ENCODE measurements at regions not wholly inside any gene's neighbourhood (a gene's known extent, or its start where the extent isn't known, plus 50 kb on each side); places are given as distances from the start of the nearest gene placed in this dataset.

GRCh38 chr12:98409548-98409947, 105.8 kb upstream of the TMPO start:
- Mint-ChIP-seq H3K36me3 (ENCODE audit: insufficient read depth, unreplicated experiment) (no peaks in the 10 kb centered on the region), H3K9me3 (ENCODE audit: low read depth, unreplicated experiment) (peaks cover 5% of the 10 kb centered on the region), H3K27me3 (ENCODE audit: unreplicated experiment) (no peaks in the 10 kb centered on the region), H3K4me1 (ENCODE audit: low read depth, unreplicated experiment) (peaks cover 8% of the 10 kb centered on the region), H3K4me3 (ENCODE audit: low read depth, unreplicated experiment) (no peak overlapping the region), H3K27ac (ENCODE audit: unreplicated experiment) (no peak overlapping the region)
- intact Hi-C loops (cut with micrococcal nuclease; ENCODE audit: unreplicated experiment): no loop called here
- no peak for TF ChIP-seq CTCF (IDR thresholded peaks at IDR 0.05; ENCODE audit: unreplicated experiment)
- CTCF ChIA-PET: no interaction called here
- BruUV-seq (replicated peaks): no TSS peak
- no peak for DNase-seq

GRCh38 chr12:98410356-98410755, 105.0 kb upstream of the TMPO start:
- DNase-seq: no peak
- Mint-ChIP-seq H3K9me3 (ENCODE audit: low read depth, unreplicated experiment) (peaks cover 5% of the 10 kb centered on the region), H3K27me3 (ENCODE audit: unreplicated experiment) (no peaks in the 10 kb centered on the region), H3K27ac (ENCODE audit: unreplicated experiment) (no peak overlapping the region), H3K4me1 (ENCODE audit: low read depth, unreplicated experiment) (peaks cover 8% of the 10 kb centered on the region), H3K4me3 (ENCODE audit: low read depth, unreplicated experiment) (no peak overlapping the region), H3K36me3 (ENCODE audit: insufficient read depth, unreplicated experiment) (no peaks in the 10 kb centered on the region)
- CTCF ChIA-PET: no interaction called here
- intact Hi-C loops (cut with micrococcal nuclease; ENCODE audit: unreplicated experiment): no loop called here
- BruUV-seq (replicated peaks): no TSS peak
- TF ChIP-seq CTCF (IDR thresholded peaks at IDR 0.05; ENCODE audit: unreplicated experiment): no peak

DNA sequence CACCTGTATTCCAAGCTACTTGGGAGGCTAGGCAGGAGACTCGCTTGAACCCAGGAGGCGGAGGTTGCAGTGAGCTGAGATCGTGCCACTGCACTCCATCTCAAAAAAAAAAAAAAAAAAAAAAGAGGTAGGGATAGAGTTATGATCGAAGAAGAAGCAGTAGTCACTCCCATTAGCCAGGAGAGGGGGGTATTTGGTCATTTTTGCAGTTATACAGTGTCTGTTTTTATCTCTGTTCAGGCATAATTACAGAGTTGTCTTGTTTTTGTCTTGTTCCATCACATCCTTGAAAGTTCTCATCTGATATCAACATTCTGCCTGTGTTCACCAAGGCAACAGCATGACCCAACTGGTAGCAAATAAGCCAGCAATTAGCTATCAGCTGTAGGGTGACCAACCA, 98.5 kb upstream of the TMPO start:
- no peaks in the 10 kb centered on the region for H3K9me3 Mint-ChIP-seq (ENCODE audit: low read depth, unreplicated experiment)
- BruUV-seq (replicated peaks): no TSS peak
- CTCF ChIA-PET: interaction anchor here (0.6 to 3.4 kb wide), 5 partner anchors 43 to 229 kb away, joined by 3 to 17 read pairs (median 3); no protein-coding TSS in a partner anchor
- peak; percentile 34 for DNase-seq
- H3K27ac Mint-ChIP-seq (ENCODE audit: unreplicated experiment): no peak overlapping the region
- no peaks in the 10 kb centered on the region for H3K27me3 Mint-ChIP-seq (ENCODE audit: unreplicated experiment)
- peaks cover 10% of the 10 kb centered on the region for H3K36me3 Mint-ChIP-seq (ENCODE audit: insufficient read depth, unreplicated experiment)
- no peak overlapping the region for H3K4me3 Mint-ChIP-seq (ENCODE audit: low read depth, unreplicated experiment)
- peaks cover 33% of the 10 kb centered on the region for H3K4me1 Mint-ChIP-seq (ENCODE audit: low read depth, unreplicated experiment)
- no peak for TF ChIP-seq CTCF (IDR thresholded peaks at IDR 0.05; ENCODE audit: unreplicated experiment)
- intact Hi-C loops (cut with micrococcal nuclease; ENCODE audit: unreplicated experiment): loop anchor here (5.0 kb wide), 3 partner anchors 85 to 580 kb away; no protein-coding TSS in a partner anchor

GRCh38 chr12:98417266-98417665, 98.1 kb upstream of the TMPO start:
- CTCF ChIA-PET: interaction anchor here (1.0 to 3.4 kb wide), 2 partner anchors 104 to 115 kb away, joined by 3 to 17 read pairs; no protein-coding TSS in a partner anchor
- Mint-ChIP-seq H3K9me3 (ENCODE audit: low read depth, unreplicated experiment) (no peaks in the 10 kb centered on the region), H3K36me3 (ENCODE audit: insufficient read depth, unreplicated experiment) (peaks cover 10% of the 10 kb centered on the region), H3K27ac (ENCODE audit: unreplicated experiment) (peak overlapping the region; percentile 88), H3K4me1 (ENCODE audit: low read depth, unreplicated experiment) (peaks cover 33% of the 10 kb centered on the region), H3K27me3 (ENCODE audit: unreplicated experiment) (no peaks in the 10 kb centered on the region), H3K4me3 (ENCODE audit: low read depth, unreplicated experiment) (no peak overlapping the region)
- TF ChIP-seq CTCF (IDR thresholded peaks at IDR 0.05; ENCODE audit: unreplicated experiment): no peak
- BruUV-seq (replicated peaks): no TSS peak
- no peak for DNase-seq
- intact Hi-C loops (cut with micrococcal nuclease; ENCODE audit: unreplicated experiment): loop anchor here (5.0 kb wide), 3 partner anchors 85 to 580 kb away; no protein-coding TSS in a partner anchor
